Nephron (organoid): ENCODE measurements at regions not wholly inside any gene's neighbourhood (a gene's known extent, or its start where the extent isn't known, plus 50 kb on each side); places are given as distances from the start of the nearest gene placed in this dataset.
A peak's percentile ranks its signal among the peaks of the same experiment; 100 is the strongest.

Experiments used
- H3K27ac Mint-ChIP-seq, 3 experiments: 2 replicates each; pipeline ENCODE4 v1.8.0; 2020; ENCODE audit warnings: mixed read lengths in 3 of 3, mild to moderate bottlenecking in 2 of 3, moderate library complexity in 1 of 3
- H3K27me3 Mint-ChIP-seq: 2 replicates; pipeline ENCODE4 v1.8.0; 2021; ENCODE audit warnings: low read depth, mild to moderate bottlenecking, moderate library complexity, mixed read lengths
- H3K36me3 Mint-ChIP-seq: 2 replicates; pipeline ENCODE4 v1.8.0; 2020; ENCODE audit warnings: low read depth, mixed read lengths
- H3K4me1 Mint-ChIP-seq: 2 replicates; pipeline ENCODE4 v1.8.0; 2020; ENCODE audit warnings: mixed read lengths
- H3K4me3 Mint-ChIP-seq, 3 experiments: 2 replicates each; pipeline ENCODE4 v1.8.0; 2020; ENCODE audit warnings: mild to moderate bottlenecking in 3 of 3, mixed read lengths in 3 of 3, moderate library complexity in 2 of 3
- H3K9me3 Mint-ChIP-seq: 2 replicates; pipeline ENCODE4 v1.8.0; 2020; ENCODE audit warnings: mixed read lengths
- TF ChIP-seq, protein P1 (sequence below), 3 experiments: fragments of 200-600 bp; sonication (generic); IDR thresholded peaks; one replicate each; pipeline ENCODE4 v1.5.0; 2021; ENCODE audit warnings: antibody characterized with exemption in 3 of 3; ENCODE audit not compliant: unreplicated experiment in 3 of 3

DNA sequence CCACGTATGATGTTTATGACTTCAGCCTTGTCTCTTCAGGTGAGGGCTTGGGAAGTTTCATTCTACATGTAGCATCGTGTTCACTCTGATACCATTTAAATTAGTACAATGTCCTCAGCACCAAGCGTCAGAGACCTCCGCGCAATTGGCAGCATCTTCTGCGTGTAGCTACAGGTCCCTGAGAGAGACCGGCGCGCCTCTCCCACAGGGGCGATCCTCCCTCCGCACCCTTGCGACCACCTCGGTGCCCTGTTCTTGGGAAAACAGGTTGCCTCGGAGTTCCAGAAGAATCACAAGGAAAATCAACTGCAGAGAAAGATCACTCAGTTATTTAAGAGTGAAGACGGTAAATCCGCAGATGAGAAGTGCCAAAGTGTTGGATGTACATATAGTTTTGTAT, 206.2 kb downstream of the GATA3 start:
- Mint-ChIP-seq H3K9me3 (peaks cover 13% of the 10 kb centered on the region), H3K27ac (no peak overlapping the region), H3K4me1 (no peaks in the 10 kb centered on the region), H3K36me3 (no peaks in the 10 kb centered on the region), H3K27me3 (peaks cover 45% of the 10 kb centered on the region), H3K4me3 (no peak overlapping the region)
- TF ChIP-seq, protein P1, sequence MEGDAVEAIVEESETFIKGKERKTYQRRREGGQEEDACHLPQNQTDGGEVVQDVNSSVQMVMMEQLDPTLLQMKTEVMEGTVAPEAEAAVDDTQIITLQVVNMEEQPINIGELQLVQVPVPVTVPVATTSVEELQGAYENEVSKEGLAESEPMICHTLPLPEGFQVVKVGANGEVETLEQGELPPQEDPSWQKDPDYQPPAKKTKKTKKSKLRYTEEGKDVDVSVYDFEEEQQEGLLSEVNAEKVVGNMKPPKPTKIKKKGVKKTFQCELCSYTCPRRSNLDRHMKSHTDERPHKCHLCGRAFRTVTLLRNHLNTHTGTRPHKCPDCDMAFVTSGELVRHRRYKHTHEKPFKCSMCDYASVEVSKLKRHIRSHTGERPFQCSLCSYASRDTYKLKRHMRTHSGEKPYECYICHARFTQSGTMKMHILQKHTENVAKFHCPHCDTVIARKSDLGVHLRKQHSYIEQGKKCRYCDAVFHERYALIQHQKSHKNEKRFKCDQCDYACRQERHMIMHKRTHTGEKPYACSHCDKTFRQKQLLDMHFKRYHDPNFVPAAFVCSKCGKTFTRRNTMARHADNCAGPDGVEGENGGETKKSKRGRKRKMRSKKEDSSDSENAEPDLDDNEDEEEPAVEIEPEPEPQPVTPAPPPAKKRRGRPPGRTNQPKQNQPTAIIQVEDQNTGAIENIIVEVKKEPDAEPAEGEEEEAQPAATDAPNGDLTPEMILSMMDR (IDR thresholded peaks at IDR 0.05; ENCODE audit: unreplicated experiment in 3 of 3), result no peak

DNA sequence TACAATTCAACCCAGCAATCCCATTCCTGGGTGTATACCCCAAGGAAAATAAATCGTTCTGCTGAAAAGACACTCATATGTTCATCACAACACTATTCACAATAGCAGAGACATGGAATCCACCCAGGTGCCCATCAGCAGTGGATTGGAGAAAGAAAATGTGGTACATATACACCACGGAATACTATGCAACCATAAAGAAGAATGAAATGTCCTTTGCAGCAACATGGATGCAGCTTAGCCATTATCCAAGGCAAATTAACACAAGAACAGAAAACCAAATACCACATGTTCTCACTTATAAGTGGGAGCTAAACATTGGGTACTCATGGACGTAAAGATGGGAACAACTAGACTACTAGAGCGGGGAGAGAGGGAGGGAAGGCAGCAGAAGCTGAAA, 207.8 kb downstream of the GATA3 start:
- Mint-ChIP-seq H3K4me3 (no peak overlapping the region), H3K36me3 (no peaks in the 10 kb centered on the region), H3K9me3 (peaks cover 8% of the 10 kb centered on the region), H3K27me3 (peaks cover 41% of the 10 kb centered on the region), H3K27ac (no peak overlapping the region), H3K4me1 (no peaks in the 10 kb centered on the region)
- TF ChIP-seq, protein P1 (IDR thresholded peaks at IDR 0.05; ENCODE audit: unreplicated experiment in 3 of 3), result no peak

DNA sequence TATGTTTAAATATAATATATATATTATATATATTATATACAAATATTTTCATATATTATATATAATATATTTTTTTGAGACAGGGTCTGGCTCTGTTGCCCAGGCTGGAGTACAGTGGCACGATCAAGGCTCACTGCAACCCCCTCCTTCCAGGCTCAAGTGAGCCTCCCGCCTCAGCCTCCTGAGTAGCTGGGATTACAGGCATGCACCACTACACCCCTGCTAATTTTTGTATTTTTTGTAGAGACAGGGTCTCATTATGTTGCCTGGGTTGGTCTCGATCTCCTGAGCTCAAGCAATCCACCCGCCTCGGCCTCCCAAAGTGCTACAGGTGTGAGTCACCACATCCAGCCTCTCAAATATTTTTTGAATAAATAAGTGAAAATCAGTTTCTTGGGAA, 215.5 kb downstream of the GATA3 start:
- Mint-ChIP-seq H3K4me3 (no peak overlapping the region), H3K27ac (no peak overlapping the region), H3K36me3 (no peaks in the 10 kb centered on the region), H3K9me3 (no peaks in the 10 kb centered on the region), H3K4me1 (no peaks in the 10 kb centered on the region), H3K27me3 (peaks cover 27% of the 10 kb centered on the region)
- TF ChIP-seq, protein P1 (IDR thresholded peaks at IDR 0.05; ENCODE audit: unreplicated experiment in 3 of 3), result no peak

DNA sequence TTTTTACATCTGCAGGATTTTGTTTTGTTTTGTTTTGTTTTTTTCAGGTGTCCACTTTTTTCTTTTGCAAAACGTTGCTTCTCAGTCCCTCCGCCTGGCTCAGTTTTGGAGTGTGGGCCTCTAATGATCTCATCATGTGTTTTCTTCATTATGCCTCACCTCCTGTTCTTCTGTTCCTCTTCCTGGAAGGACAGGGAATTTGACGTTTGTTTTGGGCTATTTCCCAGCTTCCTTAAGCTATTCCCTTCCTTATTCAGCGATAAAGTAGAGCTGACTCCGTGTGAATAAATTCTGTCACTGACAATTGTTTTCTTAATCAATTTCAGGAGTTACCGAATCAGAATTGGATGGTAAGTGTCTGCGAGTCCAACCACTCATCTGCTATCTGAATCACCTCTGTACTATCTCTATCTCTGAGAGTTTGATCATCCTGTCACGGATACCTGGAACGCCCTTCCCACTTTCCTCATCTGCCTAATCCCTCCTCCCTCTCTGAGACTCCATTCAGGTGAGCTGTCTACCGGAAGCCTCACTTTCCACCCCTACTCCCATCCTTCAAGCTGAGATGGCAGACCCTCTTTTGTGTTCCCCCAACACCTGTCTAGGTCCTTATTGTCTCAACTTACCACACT, 218.4 kb downstream of the GATA3 start:
- no peaks in the 10 kb centered on the region for H3K9me3 Mint-ChIP-seq
- H3K27ac Mint-ChIP-seq, result no peak overlapping the region
- no peak overlapping the region for H3K4me3 Mint-ChIP-seq
- no peaks in the 10 kb centered on the region for H3K36me3 Mint-ChIP-seq
- TF ChIP-seq, protein P1 (IDR thresholded peaks at IDR 0.05; ENCODE audit: unreplicated experiment in 3 of 3), result no peak
- peaks cover 24% of the 10 kb centered on the region for H3K27me3 Mint-ChIP-seq
- H3K4me1 Mint-ChIP-seq, result no peaks in the 10 kb centered on the region

DNA sequence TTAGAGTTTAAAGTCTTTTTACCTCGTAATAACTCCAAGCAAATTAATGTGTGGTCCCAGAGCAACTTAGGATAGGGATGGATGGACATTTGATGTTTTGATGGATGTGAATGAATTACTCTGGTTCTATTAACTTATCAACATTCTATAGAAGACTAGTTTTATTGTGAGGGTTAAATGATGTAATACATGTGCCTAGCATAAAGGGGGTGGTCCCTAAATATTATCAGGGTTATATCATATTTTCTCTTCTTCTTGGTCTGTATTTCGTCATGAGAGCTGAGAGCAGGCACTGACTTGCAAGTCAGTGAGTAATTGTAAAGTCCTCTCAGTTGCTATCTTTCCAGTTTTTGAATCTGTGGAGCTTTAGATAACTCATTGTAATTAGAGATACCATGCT, 219.3 kb downstream of the GATA3 start:
- H3K27me3 Mint-ChIP-seq, result peaks cover 26% of the 10 kb centered on the region

DNA sequence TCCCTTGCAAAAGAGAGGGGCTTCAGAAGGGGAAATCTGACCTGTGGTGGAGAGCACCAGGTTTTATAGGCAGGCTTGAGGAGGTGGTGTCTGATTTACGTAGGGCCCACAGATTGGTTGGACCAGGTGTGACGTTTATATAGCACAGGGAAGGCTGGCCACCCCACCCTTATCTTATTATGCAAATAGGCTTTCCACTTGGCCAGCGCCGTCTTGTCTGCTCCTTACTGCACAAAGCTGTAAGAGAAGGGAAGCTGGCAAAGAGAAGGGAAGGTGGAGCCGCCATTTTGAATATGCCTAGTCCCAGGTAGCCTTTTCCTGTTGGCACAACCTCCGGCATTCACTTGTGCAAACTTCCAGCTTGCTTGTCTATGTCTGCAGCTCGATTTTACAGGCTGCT, 221.4 kb downstream of the GATA3 start:
- H3K27ac Mint-ChIP-seq, result no peak overlapping the region
- H3K4me3 Mint-ChIP-seq, result no peak overlapping the region
- H3K27me3 Mint-ChIP-seq, result peaks cover 26% of the 10 kb centered on the region
- no peaks in the 10 kb centered on the region for H3K9me3 Mint-ChIP-seq
- TF ChIP-seq, protein P1 (IDR thresholded peaks at IDR 0.05; ENCODE audit: unreplicated experiment in 3 of 3), result no peak
- no peaks in the 10 kb centered on the region for H3K36me3 Mint-ChIP-seq
- no peaks in the 10 kb centered on the region for H3K4me1 Mint-ChIP-seq

More for the DNA sequence above, 219.3 kb downstream of the GATA3 start:
- Mint-ChIP-seq H3K36me3 (no peaks in the 10 kb centered on the region), H3K4me3 (no peak overlapping the region), H3K27ac (peak overlapping the region in 1 of 3 experiments; percentile 18), H3K9me3 (no peaks in the 10 kb centered on the region), H3K4me1 (no peaks in the 10 kb centered on the region)
- TF ChIP-seq, protein P1 (IDR thresholded peaks at IDR 0.05; ENCODE audit: unreplicated experiment in 3 of 3), result no peak
